NB4 (cell line): ENCODE measurements at regions not wholly inside any gene's neighbourhood (a gene's known extent, or its start where the extent isn't known, plus 50 kb on each side); places are given as distances from the start of the nearest gene placed in this dataset.

ENCODE experiments used
- POLR2A ChIP-seq: IDR thresholded peaks from 2 replicates; pipeline ENCODE4 v1.6.1; 2011; ENCODE audit warnings: mild to moderate bottlenecking; ENCODE audit not compliant: insufficient read length; ENCODE audit errors: extremely low read depth
- TF ChIP-seq, protein P1 (sequence below): IDR thresholded peaks from one replicate; pipeline ENCODE4 v1.5.1; 2012; ENCODE audit warnings: low read depth, low read length

DNA sequence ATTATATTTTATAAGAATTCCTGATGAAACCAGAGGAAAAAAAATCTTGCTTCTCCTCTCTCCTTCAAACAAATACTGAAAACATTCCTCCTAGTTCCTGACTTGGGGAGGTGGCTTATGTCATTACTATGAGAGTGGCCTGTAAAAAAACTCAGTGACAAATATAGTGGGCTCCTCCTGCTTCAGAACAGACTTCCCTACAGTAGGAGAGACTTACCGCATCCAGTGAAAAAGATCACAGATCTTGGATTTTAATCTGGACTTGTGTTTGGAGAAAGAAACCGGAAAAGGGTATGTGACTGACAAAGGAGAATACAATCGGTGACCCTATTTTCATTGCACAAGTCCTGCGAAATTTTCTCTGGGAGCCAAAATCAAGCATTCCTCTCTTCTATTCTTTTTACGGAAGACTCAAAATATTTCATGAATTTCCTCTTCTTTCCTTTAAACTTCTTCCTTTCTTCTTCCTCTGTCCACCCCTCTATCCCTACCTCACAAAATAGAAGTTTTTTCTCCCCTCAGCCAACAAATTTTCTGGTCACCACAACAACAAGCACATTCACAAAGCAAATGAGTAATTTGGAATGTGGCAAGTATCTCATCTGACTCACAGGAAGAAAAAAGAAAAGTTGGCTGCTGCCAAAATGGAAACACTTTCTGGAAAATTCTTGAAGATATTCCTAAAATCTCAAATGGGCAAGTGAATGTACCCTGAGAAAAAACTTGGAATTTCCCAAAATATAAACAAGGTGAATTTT, 185.1 kb upstream of the CDKN3 start:
- TF ChIP-seq, protein P1, sequence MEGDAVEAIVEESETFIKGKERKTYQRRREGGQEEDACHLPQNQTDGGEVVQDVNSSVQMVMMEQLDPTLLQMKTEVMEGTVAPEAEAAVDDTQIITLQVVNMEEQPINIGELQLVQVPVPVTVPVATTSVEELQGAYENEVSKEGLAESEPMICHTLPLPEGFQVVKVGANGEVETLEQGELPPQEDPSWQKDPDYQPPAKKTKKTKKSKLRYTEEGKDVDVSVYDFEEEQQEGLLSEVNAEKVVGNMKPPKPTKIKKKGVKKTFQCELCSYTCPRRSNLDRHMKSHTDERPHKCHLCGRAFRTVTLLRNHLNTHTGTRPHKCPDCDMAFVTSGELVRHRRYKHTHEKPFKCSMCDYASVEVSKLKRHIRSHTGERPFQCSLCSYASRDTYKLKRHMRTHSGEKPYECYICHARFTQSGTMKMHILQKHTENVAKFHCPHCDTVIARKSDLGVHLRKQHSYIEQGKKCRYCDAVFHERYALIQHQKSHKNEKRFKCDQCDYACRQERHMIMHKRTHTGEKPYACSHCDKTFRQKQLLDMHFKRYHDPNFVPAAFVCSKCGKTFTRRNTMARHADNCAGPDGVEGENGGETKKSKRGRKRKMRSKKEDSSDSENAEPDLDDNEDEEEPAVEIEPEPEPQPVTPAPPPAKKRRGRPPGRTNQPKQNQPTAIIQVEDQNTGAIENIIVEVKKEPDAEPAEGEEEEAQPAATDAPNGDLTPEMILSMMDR = no peak
- TF ChIP-seq POLR2A = no peak
